GM18508 (cell line): ENCODE measurements at regions not wholly inside any gene's neighbourhood (a gene's known extent, or its start where the extent isn't known, plus 50 kb on each side); places are given as distances from the start of the nearest gene placed in this dataset.

Source experiments
- ATAC-seq: cut with Tn5 transposase; IDR thresholded peaks from one replicate; pipeline ENCODE4 v1.9.1; 2021; ENCODE audit warnings: moderate number of reproducible peaks; ENCODE audit not compliant: insufficient read depth, unreplicated experiment

- no peak for ATAC-seq
Observed at GRCh38 chr3:159114582-159114981, 312.7 kb downstream of the MFSD1 start.

GRCh38 chr3:159123877-159124276 is 322.0 kb downstream of the MFSD1 start:
- ATAC-seq, result no peak

- ATAC-seq, result no peak
Observed at GRCh38 chr3:159126261-159127020, 324.6 kb downstream of the MFSD1 start.

- ATAC-seq, result no peak
Observed at GRCh38 chr3:159127021-159127392, 325.2 kb downstream of the MFSD1 start.

- ATAC-seq, result no peak
Observed at GRCh38 chr3:159128628-159129027, 326.8 kb downstream of the MFSD1 start.

- no peak for ATAC-seq
Observed at GRCh38 chr3:159130108-159130507, 328.3 kb downstream of the MFSD1 start.

GRCh38 chr3:159131376-159131775 is 329.5 kb downstream of the MFSD1 start:
- no peak for ATAC-seq

- ATAC-seq, result no peak
Observed at GRCh38 chr3:159137949-159138348, 336.1 kb downstream of the MFSD1 start.

- ATAC-seq, result no peak
Observed at GRCh38 chr3:159139326-159139725, 337.5 kb downstream of the MFSD1 start.

- ATAC-seq, result no peak
Observed at GRCh38 chr3:159144472-159144871, 342.6 kb downstream of the MFSD1 start.

GRCh38 chr3:159144891-159145290 is 343.0 kb downstream of the MFSD1 start:
- ATAC-seq, result no peak

- no peak for ATAC-seq
Observed at GRCh38 chr3:159146392-159146791, 344.5 kb downstream of the MFSD1 start.

- no peak for ATAC-seq
Observed at GRCh38 chr3:159146856-159147435, 345.1 kb downstream of the MFSD1 start.

GRCh38 chr3:159147813-159148212 is 346.0 kb downstream of the MFSD1 start:
- no peak for ATAC-seq

GRCh38 chr3:159148466-159148865 is 346.6 kb downstream of the MFSD1 start:
- ATAC-seq, result no peak

- ATAC-seq, result no peak
Observed at GRCh38 chr3:159149131-159149530, 347.3 kb downstream of the MFSD1 start.

- no peak for ATAC-seq
Observed at GRCh38 chr3:159149633-159150032, 347.8 kb downstream of the MFSD1 start.

- no peak for ATAC-seq
Observed at GRCh38 chr3:159150180-159150579, 348.3 kb downstream of the MFSD1 start.

- no peak for ATAC-seq
Observed at GRCh38 chr3:159151130-159151529, 349.3 kb downstream of the MFSD1 start.

- no peak for ATAC-seq
Observed at GRCh38 chr3:159157275-159157674, 355.4 kb downstream of the MFSD1 start.

- no peak for ATAC-seq
Observed at GRCh38 chr3:159158213-159158612, 356.4 kb downstream of the MFSD1 start.

GRCh38 chr3:159158801-159159200 is 356.9 kb downstream of the MFSD1 start:
- no peak for ATAC-seq
